Thymus (tissue), 11 donors: ENCODE measurements at regions not wholly inside any gene's neighbourhood (a gene's known extent, or its start where the extent isn't known, plus 50 kb on each side); places are given as distances from the start of the nearest gene placed in this dataset.

Experiments used
- DNase-seq, 9 donors: peaks; one replicate each; pipeline ENCODE4 v3.0.0-alpha.2; 2013; ENCODE audit warnings: low spot score in 9 of 9, low read depth in 6 of 9, missing footprints in 1 of 9
- H3K27ac ChIP-seq, 2 donors: one replicate each; pipeline ENCODE4 v1.5.1; 2013; ENCODE audit warnings: control low read depth in 1 of 2, low read depth in 1 of 2, low read length in 1 of 2, mild to moderate bottlenecking in 1 of 2, moderate library complexity in 1 of 2
- H3K27me3 ChIP-seq, 2 donors: one replicate each; pipeline ENCODE4 v1.5.1; 2013; ENCODE audit warnings: low read length in 1 of 2; ENCODE audit not compliant: control insufficient read depth in 2 of 2, insufficient read depth in 1 of 2
- H3K36me3 ChIP-seq, 2 donors: one replicate each; pipeline ENCODE4 v1.5.1; 2013; ENCODE audit warnings: low read length in 1 of 2, mild to moderate bottlenecking in 1 of 2, moderate library complexity in 1 of 2; ENCODE audit not compliant: control insufficient read depth in 2 of 2, insufficient read depth in 2 of 2
- H3K4me1 ChIP-seq, 2 donors: one replicate each; pipeline ENCODE4 v1.5.1; 2013; ENCODE audit warnings: low read length in 2 of 2; ENCODE audit not compliant: control insufficient read depth in 2 of 2, insufficient read depth in 2 of 2
- H3K4me3 ChIP-seq, 2 donors: one replicate each; pipeline ENCODE4 v1.5.1; 2013; ENCODE audit warnings: low read length in 2 of 2, control low read depth in 1 of 2, mild to moderate bottlenecking in 1 of 2
- H3K9me3 ChIP-seq, 2 donors: one replicate each; pipeline ENCODE4 v1.5.1; 2013; ENCODE audit warnings: low read length in 1 of 2, mild to moderate bottlenecking in 1 of 2; ENCODE audit not compliant: control insufficient read depth in 2 of 2, insufficient read depth in 1 of 2
- WGBS: extraction: QIAGEN DNeasy Blood & Tissue Kit; methylation state at CpG from one replicate; pipeline ENCODE4 v1.1.7; 2013; 5-methylcytosine and 5-hydroxymethylcytosine counted together
- donor health status: healthy.

DNA sequence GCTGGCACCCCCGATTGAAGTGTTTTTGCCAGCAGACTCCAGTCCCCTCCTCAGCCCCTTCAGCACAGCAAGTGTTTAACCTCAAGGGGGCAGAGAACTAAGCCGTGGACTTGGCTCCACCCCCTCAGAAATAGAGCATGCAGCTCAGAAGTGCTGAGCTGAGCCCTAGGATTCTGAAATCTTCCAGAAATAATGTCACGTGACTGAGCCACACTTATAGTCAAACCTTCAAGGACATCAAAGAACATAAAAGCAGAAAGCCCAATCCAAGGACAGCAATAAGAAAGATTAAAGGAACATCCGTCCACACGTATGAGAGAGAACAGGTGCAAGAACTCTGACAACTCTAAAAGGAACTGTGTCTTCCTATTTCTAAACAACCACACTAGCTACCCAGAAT is 317.7 kb upstream of the LRFN5 start:
- H3K4me3 ChIP-seq = no peak overlapping the region
- no peak for DNase-seq
- no peaks in the 10 kb centered on the region for H3K9me3 ChIP-seq
- no peaks in the 10 kb centered on the region for H3K27me3 ChIP-seq
- no peaks in the 10 kb centered on the region for H3K36me3 ChIP-seq
- H3K27ac ChIP-seq = no peak overlapping the region
- whole genome bisulfite sequencing = 93% methylated on average over 5 of the region's 5 CpGs
- no peaks in the 10 kb centered on the region for H3K4me1 ChIP-seq

DNA sequence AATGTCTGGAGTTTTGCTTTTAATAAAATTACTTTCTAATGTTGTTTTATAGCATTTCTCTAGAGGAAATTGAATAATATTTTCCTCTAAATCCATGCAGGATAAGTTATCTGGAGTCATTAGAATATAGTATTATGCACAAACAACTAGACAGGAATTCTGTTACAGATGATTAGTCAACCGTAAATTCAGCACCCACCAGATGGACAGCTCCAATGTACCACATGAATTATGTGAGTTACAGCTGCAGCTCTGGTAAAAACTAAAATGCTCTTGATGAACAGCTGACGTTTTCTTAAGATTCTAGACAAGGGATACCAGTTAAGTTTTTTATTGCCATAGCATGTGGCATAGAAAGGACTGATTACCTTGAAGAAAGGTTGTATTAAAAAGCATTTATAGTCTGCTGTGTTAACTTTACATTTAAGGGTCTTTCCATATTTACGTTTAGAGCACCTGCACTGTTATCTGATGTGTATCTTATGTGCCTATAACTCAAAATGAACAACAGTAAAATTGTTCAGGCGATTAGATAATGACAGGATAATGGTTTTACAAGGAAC is 321.4 kb upstream of the LRFN5 start:
- no peaks in the 10 kb centered on the region for H3K27me3 ChIP-seq
- no peaks in the 10 kb centered on the region for H3K4me1 ChIP-seq
- H3K36me3 ChIP-seq = no peaks in the 10 kb centered on the region
- H3K9me3 ChIP-seq = no peaks in the 10 kb centered on the region
- H3K4me3 ChIP-seq = no peak overlapping the region
- 37% methylated on average over 4 of the region's 4 CpGs for WGBS
- no peak overlapping the region for H3K27ac ChIP-seq
- peak in 3 of 9 donors; percentile 6 to 11 (median 7) for DNase-seq

DNA sequence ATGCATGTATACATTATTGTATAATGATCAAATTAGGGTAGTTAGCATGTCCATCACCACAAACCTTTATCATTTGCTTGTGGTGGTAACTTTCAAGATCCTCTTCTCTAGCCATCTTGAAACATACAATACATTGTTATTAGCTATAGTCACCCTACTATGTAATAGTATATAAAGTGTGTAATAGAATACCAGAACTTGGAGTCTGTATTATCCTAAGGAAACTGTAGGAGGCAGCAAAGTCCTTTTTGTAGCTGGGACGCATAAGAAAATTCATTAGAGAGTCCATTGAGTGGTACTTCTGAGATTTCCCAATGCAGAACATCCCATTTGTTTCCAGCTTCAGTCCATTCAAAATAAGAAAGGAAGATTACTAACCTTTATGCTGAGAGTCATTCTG is 325.9 kb upstream of the LRFN5 start:
- H3K27ac ChIP-seq = no peak overlapping the region

DNA sequence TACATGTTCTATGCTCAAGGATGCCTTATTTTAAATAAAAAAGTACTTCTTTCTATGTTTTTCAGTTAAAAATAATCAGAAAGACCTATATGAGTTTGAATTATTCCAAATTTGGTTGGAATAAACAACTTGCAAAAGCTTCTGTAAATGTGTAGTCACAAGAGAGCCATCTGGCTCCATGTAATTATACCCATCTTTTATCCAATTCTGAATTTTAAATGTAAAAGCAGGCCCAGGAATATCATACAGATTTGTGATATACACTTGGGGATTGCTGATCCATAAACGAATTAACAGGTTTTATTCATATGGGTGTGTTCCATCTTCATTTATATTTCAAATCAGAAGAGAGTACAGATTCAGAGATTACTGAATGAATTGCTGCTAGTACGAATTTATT is 329.2 kb upstream of the LRFN5 start:
- H3K27ac ChIP-seq = no peak overlapping the region
- no peak for DNase-seq
- H3K36me3 ChIP-seq = no peaks in the 10 kb centered on the region
- no peaks in the 10 kb centered on the region for H3K27me3 ChIP-seq
- no peaks in the 10 kb centered on the region for H3K4me1 ChIP-seq
- no peak overlapping the region for H3K4me3 ChIP-seq
- H3K9me3 ChIP-seq = no peaks in the 10 kb centered on the region
- WGBS = 84% methylated on average over 2 of the region's 2 CpGs

More for the DNA sequence above, 325.9 kb upstream of the LRFN5 start:
- H3K4me3 ChIP-seq = no peak overlapping the region
- H3K9me3 ChIP-seq = no peaks in the 10 kb centered on the region
- WGBS = 28% methylated on average over 1 of the region's 1 CpG
- H3K27me3 ChIP-seq = no peaks in the 10 kb centered on the region
- H3K36me3 ChIP-seq = no peaks in the 10 kb centered on the region
- no peaks in the 10 kb centered on the region for H3K4me1 ChIP-seq
- no peak for DNase-seq

DNA sequence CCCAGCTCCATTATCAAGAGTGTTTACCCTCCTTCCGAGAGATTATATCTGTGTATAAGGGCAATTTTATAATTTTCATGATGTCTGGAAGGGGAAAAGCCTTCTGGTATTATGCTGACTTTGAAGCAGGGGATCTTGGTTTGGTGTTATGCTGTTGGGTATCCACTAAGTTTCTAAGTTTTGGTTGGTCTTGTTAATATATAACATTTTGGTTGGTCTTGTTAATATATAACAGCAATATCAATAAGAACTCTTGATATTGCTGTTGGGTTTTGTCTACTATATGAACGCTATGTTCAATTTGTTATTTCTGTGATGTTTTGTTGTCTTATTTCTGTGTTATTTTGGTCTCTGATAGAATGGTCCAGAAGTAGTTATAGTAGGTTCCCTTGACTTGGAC is 349.2 kb upstream of the LRFN5 start:
- WGBS = 95% methylated on average over 2 of the region's 2 CpGs
- Histone ChIP-seq H3K4me3 (no peak overlapping the region), H3K27ac (no peak overlapping the region), H3K9me3 (peaks cover 0 to 18% of the 10 kb centered on the region in 2 donors), H3K27me3 (no peaks in the 10 kb centered on the region), H3K36me3 (no peaks in the 10 kb centered on the region), H3K4me1 (no peaks in the 10 kb centered on the region)
- DNase-seq = no peak

DNA sequence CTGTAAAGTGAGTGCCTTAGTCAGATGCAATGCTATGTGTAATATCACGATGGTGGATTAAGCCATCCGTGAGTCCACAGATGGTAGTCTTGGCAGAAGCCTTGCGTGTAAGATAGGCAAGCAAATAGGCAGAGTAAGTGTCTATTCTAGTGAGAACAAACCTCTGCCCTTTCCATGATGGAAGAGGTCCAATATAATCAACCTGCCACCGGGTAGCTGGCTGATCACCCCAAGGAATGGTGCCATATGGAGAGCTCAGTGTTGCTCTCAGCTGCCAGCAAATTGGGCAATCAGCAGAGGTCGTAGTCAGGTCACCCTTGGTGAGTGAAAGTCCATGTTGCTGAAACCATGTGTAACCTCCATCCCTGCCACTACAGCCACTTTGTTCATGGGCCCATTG is 371.2 kb upstream of the LRFN5 start:
- no peak overlapping the region for H3K4me3 ChIP-seq
- no peaks in the 10 kb centered on the region for H3K27me3 ChIP-seq
- H3K9me3 ChIP-seq = no peaks in the 10 kb centered on the region
- H3K4me1 ChIP-seq = no peaks in the 10 kb centered on the region
- H3K27ac ChIP-seq = no peak overlapping the region
- DNase-seq = no peak
- H3K36me3 ChIP-seq = no peaks in the 10 kb centered on the region
- 90% methylated on average over 5 of the region's 5 CpGs for WGBS

DNA sequence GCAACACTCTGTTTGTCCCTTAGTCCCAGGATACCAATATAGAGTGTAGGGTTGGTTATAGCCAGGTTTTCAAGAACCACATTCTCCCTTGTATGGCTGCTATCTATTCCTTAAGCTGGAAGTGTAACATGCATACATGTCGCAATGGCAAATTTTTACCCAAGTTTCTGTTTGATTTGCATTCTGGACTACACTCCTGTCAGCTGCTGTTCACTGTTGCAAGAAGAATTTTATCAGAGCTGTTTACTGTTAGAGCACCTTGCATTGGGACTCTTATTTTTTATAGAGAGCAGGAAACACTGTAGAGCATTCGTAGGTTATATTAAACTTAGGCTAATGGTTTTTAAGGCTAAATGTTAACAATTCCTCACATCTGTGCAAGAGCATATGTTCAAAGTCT is 376.0 kb upstream of the LRFN5 start:
- no peak overlapping the region for H3K4me3 ChIP-seq
- no peak for DNase-seq
- no peaks in the 10 kb centered on the region for H3K9me3 ChIP-seq
- H3K36me3 ChIP-seq = no peaks in the 10 kb centered on the region
- H3K27me3 ChIP-seq = no peaks in the 10 kb centered on the region
- H3K4me1 ChIP-seq = no peaks in the 10 kb centered on the region
- H3K27ac ChIP-seq = no peak overlapping the region
- WGBS = 92% methylated on average over 2 of the region's 2 CpGs

DNA sequence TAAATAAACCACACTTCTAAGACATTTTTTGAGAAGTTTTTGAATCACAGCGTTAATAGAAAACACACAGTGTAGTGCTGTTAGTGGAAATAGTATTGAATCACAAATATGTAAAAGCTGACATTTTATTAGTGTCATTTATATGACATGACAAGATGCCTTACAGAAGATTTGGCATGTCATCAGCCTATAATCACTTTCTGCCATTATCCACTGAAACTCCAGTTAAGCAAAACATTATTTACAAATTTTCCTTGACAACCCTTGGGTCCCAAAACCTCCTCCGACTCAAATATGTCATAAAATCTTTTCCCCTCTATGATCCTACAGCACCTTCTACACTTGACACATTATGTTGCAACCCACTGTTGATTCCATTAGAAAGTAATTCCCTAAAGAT is 376.9 kb upstream of the LRFN5 start:
- Histone ChIP-seq H3K27me3 (no peaks in the 10 kb centered on the region), H3K27ac (no peak overlapping the region), H3K4me1 (no peaks in the 10 kb centered on the region), H3K36me3 (no peaks in the 10 kb centered on the region), H3K9me3 (no peaks in the 10 kb centered on the region), H3K4me3 (no peak overlapping the region)
- DNase-seq = no peak
- WGBS = 89% methylated on average over 2 of the region's 2 CpGs

DNA sequence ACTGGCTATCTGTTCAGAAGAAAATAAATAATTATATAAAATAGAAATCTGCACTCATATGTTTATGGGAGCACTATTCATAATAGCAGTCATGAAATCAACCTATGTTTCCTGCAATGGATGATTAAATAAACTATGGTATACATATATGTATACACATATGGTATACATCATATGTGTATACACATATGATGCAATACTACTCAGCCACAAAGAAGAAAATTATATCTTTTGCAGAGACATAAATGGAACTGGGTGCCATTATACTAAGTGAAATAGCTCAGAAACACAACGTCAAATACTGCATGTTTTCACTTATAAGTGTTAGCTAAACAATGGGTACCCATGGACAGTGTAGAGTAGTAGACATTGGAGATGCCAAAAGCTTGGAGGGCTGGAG is 381.2 kb upstream of the LRFN5 start:
- H3K4me1 ChIP-seq = no peaks in the 10 kb centered on the region
- no peak overlapping the region for H3K27ac ChIP-seq
- no peaks in the 10 kb centered on the region for H3K27me3 ChIP-seq
- DNase-seq = no peak
- no peak overlapping the region for H3K4me3 ChIP-seq
- H3K9me3 ChIP-seq = no peaks in the 10 kb centered on the region
- WGBS = 84% methylated on average over 1 of the region's 1 CpG
- no peaks in the 10 kb centered on the region for H3K36me3 ChIP-seq

DNA sequence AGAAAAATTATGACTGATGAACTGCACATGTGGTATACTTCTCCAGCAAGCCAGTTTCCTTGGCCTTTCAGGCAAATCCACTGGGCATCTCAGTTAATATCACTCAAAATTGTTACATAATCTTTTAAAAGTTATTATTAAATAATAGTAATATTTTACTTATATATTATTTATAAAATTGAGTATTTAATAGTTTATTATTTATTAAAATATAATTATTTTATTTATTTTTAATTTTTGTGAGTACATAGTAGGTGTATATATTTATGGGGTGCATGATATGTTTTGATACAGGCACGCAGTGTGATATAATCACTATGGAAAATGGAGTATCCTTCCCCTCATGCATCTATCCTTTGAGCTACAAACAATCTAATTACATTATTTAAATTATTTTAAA is 384.1 kb upstream of the LRFN5 start:
- no peak overlapping the region for H3K4me3 ChIP-seq
- H3K36me3 ChIP-seq = no peaks in the 10 kb centered on the region
- 87% methylated on average over 1 of the region's 1 CpG for WGBS
- H3K27me3 ChIP-seq = no peaks in the 10 kb centered on the region
- H3K4me1 ChIP-seq = no peaks in the 10 kb centered on the region
- H3K9me3 ChIP-seq = no peaks in the 10 kb centered on the region
- DNase-seq = no peak
- no peak overlapping the region for H3K27ac ChIP-seq
